ENCODE measurements at regions not wholly inside any gene's neighbourhood (a gene's known extent, or its start where the extent isn't known, plus 50 kb on each side); places are given as distances from the start of the nearest gene placed in this dataset.
"Not testable (repeated sequence)": the region's sequence is repeated elsewhere in the genome, so short reads cannot be mapped to it uniquely, and the experiment has no call there.

DNA sequence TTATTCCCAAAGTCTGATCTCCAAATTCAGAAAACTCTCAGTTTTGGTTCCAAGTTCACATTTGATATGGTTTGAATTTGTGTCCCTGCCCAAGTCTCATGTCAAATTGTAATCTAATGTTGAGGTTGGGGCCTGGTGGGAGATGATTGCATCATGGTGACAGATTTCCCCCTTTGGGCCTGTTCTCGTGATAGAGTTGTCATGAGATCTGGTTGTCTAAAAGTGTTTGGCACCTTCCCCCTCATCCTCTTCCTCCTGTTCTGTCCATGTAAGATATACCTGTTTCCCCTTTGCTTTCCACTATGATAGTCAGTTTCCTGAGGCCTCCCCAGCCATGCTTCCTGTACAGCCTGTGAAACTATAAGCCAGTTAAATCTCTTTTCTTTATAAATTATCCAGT lies 138.6 kb downstream of the ARL4A start:
- H3K9me3 Mint-ChIP-seq: no peaks in the 10 kb centered on the region
- intact Hi-C loops (cut with micrococcal nuclease): no loop called here
- H3K36me3 Mint-ChIP-seq (ENCODE audit: low read depth): no peaks in the 10 kb centered on the region
- no peak overlapping the region for H3K4me3 Mint-ChIP-seq
- peaks cover 5% of the 10 kb centered on the region for H3K4me1 Mint-ChIP-seq (ENCODE audit: low read depth)
- no peaks in the 10 kb centered on the region for H3K27me3 Mint-ChIP-seq
- H3K27ac Mint-ChIP-seq: no peak overlapping the region

DNA sequence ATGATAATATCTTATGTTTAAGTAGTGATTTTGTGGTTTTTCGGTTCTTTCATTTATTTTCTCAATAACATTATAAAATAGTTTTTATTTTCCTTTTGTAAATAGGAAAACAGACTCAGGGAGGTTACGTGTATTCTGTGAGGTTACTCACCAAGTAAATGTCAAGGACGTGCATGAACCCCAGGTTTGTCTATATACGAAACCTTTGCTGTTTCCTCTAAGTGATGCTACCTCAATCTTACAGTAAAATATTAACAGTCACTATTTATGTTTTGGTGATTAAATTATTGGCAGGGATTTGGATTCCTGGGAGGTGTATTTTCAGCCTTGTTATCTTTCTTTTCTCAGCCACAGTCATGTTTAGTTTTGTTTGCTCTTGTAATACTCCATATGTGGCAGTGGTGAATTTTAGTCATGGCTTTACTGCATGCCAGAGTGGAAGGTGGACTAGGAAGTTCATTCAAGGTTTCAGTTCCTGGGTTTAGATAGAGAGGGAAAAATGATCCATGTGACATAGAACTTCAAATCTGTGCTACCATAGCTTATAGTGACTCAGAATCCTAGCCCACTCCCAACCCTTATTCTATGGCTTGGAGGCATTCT lies 139.9 kb downstream of the ARL4A start:
- Mint-ChIP-seq H3K9me3 (no peaks in the 10 kb centered on the region), H3K27me3 (no peaks in the 10 kb centered on the region), H3K4me1 (ENCODE audit: low read depth) (peaks cover 5% of the 10 kb centered on the region), H3K36me3 (ENCODE audit: low read depth) (no peaks in the 10 kb centered on the region), H3K4me3 (no peak overlapping the region), H3K27ac (no peak overlapping the region)
- intact Hi-C loops (cut with micrococcal nuclease): no loop called here

DNA sequence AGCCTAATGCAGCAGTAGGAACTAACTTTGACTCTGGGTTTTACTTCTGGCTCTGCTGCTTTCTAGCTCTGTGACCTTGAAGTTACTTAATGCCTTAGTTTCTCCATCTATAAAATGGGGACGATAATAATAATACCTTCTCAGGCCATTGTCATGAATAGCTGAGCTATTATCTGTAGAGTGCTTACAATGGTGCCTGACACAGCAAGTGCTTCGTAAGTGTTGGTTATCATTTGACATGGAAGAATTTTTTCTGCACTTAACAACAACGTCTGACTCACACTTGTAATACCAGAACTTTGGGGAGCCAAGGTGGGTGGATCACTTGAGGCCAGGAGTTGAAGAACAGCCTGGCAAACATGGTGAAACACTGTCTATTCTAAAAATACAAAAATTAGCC lies 140.5 kb downstream of the ARL4A start:
- peaks cover 5% of the 10 kb centered on the region for H3K4me1 Mint-ChIP-seq (ENCODE audit: low read depth)
- H3K9me3 Mint-ChIP-seq: peaks cover 4% of the 10 kb centered on the region
- H3K4me3 Mint-ChIP-seq: no peak overlapping the region
- intact Hi-C loops (cut with micrococcal nuclease): no loop called here
- H3K27me3 Mint-ChIP-seq: no peaks in the 10 kb centered on the region
- H3K36me3 Mint-ChIP-seq (ENCODE audit: low read depth): no peaks in the 10 kb centered on the region
- H3K27ac Mint-ChIP-seq: no peak overlapping the region

DNA sequence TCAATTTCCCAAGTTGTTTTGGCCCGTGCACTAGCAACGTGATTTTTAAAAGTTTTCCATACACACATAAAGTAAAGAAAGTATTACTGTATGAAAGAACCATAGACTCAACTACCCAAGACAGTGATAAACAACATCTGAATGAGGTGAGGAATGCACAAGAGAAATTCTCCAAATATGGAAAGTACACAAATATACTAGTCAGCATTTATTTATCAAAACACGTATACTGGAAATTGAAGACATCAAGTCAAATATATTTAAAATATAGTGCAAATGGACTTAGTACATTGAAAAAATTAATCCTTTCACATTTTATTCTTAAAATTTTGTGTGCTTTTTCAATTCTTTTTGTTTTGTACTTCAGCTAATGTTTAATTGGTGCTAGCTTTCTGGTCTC lies 143.6 kb downstream of the ARL4A start:
- Mint-ChIP-seq H3K27ac (no peak overlapping the region), H3K4me3 (no peak overlapping the region), H3K4me1 (ENCODE audit: low read depth) (peaks cover 5% of the 10 kb centered on the region), H3K36me3 (ENCODE audit: low read depth) (no peaks in the 10 kb centered on the region), H3K9me3 (peaks cover 24% of the 10 kb centered on the region), H3K27me3 (no peaks in the 10 kb centered on the region)
- intact Hi-C loops (cut with micrococcal nuclease): no loop called here

DNA sequence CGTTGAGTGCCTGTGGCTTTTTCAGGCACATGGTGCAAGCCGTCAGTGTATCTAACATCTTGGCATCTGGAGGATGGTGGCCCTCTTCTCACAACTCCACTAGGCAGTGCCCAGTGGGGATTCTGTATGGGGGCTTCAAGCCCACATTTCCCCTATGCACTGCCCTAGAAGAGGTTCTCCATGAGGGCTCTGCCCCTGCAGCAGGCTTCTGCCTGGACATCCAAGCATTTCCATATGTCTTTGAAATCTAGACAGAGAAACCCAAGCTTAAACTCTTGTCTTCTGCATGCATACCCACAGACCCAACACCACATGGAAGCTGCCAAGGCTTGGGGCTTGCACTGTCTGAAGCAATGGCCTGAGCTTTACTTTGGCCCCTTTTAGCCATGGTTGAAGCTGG lies 146.4 kb downstream of the ARL4A start:
- Mint-ChIP-seq H3K4me3 (no peak overlapping the region), H3K27me3 (no peaks in the 10 kb centered on the region), H3K36me3 (ENCODE audit: low read depth) (no peaks in the 10 kb centered on the region), H3K27ac (no peak overlapping the region), H3K9me3 (peaks cover 24% of the 10 kb centered on the region), H3K4me1 (ENCODE audit: low read depth) (no peaks in the 10 kb centered on the region)
- intact Hi-C loops (cut with micrococcal nuclease): no loop called here

DNA sequence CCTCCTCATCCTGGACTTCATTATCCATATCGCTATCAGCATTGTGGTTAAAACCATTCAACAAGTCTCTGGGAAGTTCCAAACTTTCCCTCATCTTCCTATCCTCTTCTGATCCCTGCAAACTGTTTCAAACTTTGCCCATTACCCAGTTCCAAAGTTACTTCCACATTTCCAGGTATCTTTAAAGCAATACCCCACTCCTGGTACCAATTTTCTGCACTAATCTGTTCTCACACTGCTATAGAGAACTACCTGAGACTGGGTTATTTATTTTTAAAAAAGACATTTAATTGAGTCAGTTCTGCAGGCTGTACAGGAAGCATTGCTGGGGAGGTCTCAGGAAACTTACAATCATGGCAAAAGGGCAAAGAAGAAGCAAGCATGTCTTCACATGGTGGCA lies 147.3 kb downstream of the ARL4A start:
- H3K27ac Mint-ChIP-seq: no peak overlapping the region
- intact Hi-C loops (cut with micrococcal nuclease): no loop called here
- no peaks in the 10 kb centered on the region for H3K27me3 Mint-ChIP-seq
- no peaks in the 10 kb centered on the region for H3K36me3 Mint-ChIP-seq (ENCODE audit: low read depth)
- H3K9me3 Mint-ChIP-seq: peaks cover 24% of the 10 kb centered on the region
- H3K4me1 Mint-ChIP-seq (ENCODE audit: low read depth): no peaks in the 10 kb centered on the region
- H3K4me3 Mint-ChIP-seq: no peak overlapping the region

DNA sequence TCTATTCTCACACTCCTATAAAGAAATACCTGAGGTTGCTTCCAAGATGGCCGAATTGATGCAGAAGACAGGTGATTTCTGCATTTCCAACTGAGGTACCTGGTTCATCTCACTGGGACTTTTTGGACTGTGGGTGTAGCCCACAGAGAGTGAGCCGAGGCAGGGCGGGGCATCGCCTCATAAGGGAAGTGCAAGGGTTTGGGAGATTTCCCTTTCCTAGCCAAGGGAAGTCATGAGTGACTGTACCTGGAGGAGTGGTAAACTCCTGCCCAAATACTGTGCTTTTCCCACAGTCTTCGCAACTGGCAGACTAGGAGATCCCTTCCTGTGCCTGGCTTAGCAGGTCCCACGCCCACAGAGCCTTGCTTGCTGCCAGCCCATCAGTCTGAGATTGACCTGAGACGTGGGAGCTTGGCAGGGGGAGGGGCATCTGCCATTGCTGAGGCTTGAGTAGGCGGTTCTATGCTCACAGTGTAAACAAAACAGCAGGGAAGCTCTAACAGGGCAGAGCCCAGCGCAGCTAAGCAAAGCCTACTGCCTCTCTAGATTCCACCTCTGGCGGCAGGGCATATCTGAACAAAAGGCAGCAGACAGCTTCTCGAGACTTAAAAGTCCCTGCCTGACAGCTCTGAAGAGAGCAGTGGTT lies 152.2 kb downstream of the ARL4A start:
- Mint-ChIP-seq H3K9me3 (peaks cover 39% of the 10 kb centered on the region), H3K4me1 (ENCODE audit: low read depth) (no peaks in the 10 kb centered on the region), H3K4me3 (no peak overlapping the region), H3K36me3 (ENCODE audit: low read depth) (no peaks in the 10 kb centered on the region), H3K27me3 (no peaks in the 10 kb centered on the region), H3K27ac (no peak overlapping the region)
- intact Hi-C loops (cut with micrococcal nuclease): no loop called here

DNA sequence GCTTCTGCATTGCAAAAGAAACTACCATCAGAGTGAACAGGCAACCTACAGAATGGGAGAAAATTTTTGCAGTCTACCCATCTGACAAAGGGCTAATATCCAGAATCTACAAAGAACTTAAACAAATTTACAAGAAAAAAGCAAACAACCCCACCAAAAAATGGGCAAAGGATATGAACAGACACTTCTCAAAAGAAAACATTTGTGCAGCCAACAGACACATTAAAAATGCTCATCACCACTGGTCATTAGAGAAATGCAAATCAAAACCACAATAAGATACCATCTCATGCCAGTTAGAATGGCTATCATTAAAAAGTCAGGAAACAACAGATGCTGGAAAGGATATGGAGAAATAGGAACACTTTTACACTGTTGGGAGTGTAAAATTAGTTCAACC lies 157.3 kb downstream of the ARL4A start:
- peaks cover 64% of the 10 kb centered on the region for H3K9me3 Mint-ChIP-seq
- not testable (repeated sequence) for H3K36me3 Mint-ChIP-seq (ENCODE audit: low read depth)

DNA sequence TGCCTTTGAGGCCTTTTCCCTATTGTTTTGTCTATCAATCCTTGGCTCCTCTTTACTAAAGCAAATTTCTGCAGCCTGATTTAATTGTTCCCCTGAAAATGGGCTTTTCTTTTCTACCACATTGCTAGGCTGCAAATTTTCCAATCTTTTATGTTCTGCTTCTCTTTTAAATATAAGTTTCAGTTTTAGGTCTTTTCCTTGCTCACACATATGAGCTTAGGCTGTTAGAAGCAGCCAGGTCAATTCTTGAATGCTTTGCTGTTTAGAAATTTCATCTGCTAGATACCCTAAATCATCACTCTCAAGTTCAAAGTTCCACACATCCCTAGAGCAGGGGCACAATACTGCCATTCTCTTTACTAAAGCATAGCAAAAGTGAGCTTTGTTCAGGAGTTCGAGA lies 159.6 kb downstream of the ARL4A start:
- Mint-ChIP-seq H3K27me3 (no peaks in the 10 kb centered on the region), H3K36me3 (ENCODE audit: low read depth) (no peaks in the 10 kb centered on the region), H3K4me1 (ENCODE audit: low read depth) (no peaks in the 10 kb centered on the region), H3K27ac (no peak overlapping the region), H3K4me3 (no peak overlapping the region), H3K9me3 (peaks cover 52% of the 10 kb centered on the region)
- intact Hi-C loops (cut with micrococcal nuclease): no loop called here

More for the DNA sequence above, 157.3 kb downstream of the ARL4A start:
- H3K4me3 Mint-ChIP-seq; H3K27ac Mint-ChIP-seq; H3K4me1 Mint-ChIP-seq (ENCODE audit: low read depth); intact Hi-C loops (cut with micrococcal nuclease); H3K27me3 Mint-ChIP-seq: not testable (repeated sequence)

DNA sequence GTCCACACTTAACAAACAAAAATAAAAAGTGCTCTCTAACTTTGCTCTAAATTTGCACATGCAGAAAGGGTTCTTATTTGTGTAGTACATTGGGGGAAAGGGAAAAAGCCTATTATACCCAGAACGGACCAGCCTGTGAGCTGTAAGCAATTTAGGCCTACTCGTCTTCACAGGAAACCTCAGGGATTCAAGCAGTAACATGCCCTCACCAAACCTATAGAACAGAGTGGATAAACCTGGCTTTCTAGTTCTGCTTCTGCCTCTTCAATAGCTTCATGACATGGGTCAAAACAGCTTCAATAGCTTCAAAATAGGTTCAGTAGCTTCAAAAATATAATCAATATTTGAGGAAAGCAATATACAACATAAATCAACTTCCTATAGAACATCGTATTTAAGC lies 163.7 kb downstream of the ARL4A start:
- Mint-ChIP-seq H3K9me3 (peaks cover 21% of the 10 kb centered on the region), H3K27ac (no peak overlapping the region), H3K4me1 (ENCODE audit: low read depth) (no peaks in the 10 kb centered on the region), H3K4me3 (no peak overlapping the region), H3K36me3 (ENCODE audit: low read depth) (no peaks in the 10 kb centered on the region), H3K27me3 (no peaks in the 10 kb centered on the region)
- intact Hi-C loops (cut with micrococcal nuclease): no loop called here

DNA sequence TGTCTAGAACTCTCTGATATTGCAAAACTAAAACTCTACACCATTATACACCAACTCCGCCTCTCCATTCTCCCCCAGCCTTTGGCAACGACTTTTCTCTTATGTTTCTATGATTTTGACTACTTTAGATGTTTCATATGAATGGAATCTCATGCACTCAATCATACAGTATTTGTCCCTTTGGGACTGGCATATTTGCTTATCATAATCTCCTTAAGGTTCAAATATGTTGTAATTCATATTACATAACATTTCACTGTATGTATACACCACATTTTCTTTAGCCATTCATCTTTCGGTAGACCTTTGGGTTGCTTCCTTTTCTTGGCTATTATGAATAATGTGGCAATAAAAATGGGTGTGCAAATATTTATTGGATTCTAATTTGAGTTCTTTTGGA lies 164.4 kb downstream of the ARL4A start:
- Mint-ChIP-seq H3K4me1 (ENCODE audit: low read depth) (no peaks in the 10 kb centered on the region), H3K9me3 (peaks cover 14% of the 10 kb centered on the region), H3K27me3 (no peaks in the 10 kb centered on the region), H3K4me3 (no peak overlapping the region), H3K36me3 (ENCODE audit: low read depth) (no peaks in the 10 kb centered on the region), H3K27ac (no peak overlapping the region)
- intact Hi-C loops (cut with micrococcal nuclease): no loop called here

DNA sequence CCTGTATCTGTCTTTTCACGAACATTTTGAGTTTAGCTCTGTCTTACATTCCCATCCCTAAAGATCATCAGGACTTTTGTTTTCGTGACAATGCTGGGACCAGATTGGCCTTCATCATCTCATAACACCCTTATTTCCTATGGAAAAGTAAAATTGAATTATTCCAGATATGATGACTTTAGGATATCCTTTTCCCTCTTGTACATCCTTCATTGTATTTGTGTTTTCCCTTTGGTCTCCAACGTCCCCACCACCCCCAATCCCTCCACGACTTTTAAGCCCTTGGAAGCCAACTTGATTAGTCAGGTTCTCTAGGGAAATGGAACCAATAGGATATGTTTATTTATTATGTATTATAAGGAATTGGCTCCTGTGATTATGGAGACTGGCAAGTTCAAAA lies 167.6 kb downstream of the ARL4A start:
- Mint-ChIP-seq H3K36me3 (ENCODE audit: low read depth) (no peaks in the 10 kb centered on the region), H3K9me3 (no peaks in the 10 kb centered on the region), H3K27me3 (no peaks in the 10 kb centered on the region), H3K4me3 (no peak overlapping the region), H3K27ac (no peak overlapping the region), H3K4me1 (ENCODE audit: low read depth) (no peaks in the 10 kb centered on the region)
- intact Hi-C loops (cut with micrococcal nuclease): no loop called here

DNA sequence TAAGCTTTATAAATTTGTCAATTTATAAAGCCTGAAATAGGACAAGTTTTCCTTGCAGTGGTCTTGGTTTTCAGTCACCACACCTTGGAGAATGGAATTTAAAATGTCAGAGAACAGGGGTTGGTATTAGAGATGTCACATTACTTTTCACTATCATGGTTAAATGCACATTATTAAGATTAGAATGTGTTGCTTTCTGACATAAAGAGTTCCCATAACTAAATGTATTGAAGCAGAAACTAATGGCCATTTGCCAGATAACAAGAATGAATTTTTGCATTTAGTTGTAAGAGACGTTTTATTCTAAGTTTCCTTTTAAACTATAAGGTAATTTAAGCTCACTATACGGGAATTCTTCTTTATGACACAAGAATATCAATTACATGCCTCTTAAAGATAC lies 172.3 kb downstream of the ARL4A start:
- H3K27me3 Mint-ChIP-seq: no peaks in the 10 kb centered on the region
- H3K4me1 Mint-ChIP-seq (ENCODE audit: low read depth): no peaks in the 10 kb centered on the region
- H3K4me3 Mint-ChIP-seq: no peak overlapping the region
- H3K9me3 Mint-ChIP-seq: no peaks in the 10 kb centered on the region
- H3K27ac Mint-ChIP-seq: no peak overlapping the region
- intact Hi-C loops (cut with micrococcal nuclease): no loop called here
- H3K36me3 Mint-ChIP-seq (ENCODE audit: low read depth): no peaks in the 10 kb centered on the region

DNA sequence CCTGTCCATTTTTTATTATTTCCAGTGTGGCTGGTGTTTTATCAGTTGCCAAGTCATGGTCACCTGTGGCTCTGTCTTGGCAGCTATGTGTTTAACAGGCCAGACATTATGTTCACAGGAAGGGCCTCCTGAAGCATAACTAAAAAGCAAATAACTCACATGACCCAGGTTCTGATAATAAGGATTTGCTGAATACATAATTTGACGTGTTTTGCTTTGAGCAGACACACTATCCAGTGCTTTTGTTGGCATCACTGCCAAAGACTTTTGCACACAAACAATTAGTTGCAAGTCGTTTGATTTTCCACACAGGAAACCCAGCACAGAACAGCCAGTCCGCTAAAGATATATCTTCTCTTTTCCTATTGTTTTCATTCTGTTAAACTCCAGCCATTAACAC lies 173.6 kb downstream of the ARL4A start:
- Mint-ChIP-seq H3K9me3 (no peaks in the 10 kb centered on the region), H3K4me1 (ENCODE audit: low read depth) (no peaks in the 10 kb centered on the region), H3K27me3 (no peaks in the 10 kb centered on the region), H3K27ac (no peak overlapping the region), H3K36me3 (ENCODE audit: low read depth) (no peaks in the 10 kb centered on the region), H3K4me3 (no peak overlapping the region)
- intact Hi-C loops (cut with micrococcal nuclease): no loop called here

DNA sequence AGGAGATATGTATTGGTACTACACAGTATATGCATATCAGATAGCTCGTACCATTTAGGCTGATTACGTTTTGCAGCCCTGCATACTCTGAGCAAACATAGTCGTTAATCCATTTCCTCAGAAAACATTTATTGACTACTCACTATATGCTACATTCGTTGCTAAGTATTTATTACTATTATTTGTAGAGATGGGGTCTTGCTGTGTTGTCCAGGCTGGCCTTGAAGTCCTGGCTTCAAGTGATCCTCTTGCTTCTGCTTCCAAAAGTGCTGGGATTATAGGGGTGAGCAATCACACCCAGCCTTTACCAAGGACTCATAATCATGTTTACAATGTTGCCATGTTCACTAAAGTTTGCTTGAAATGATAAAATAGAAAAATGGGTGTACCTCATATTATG lies 174.7 kb downstream of the ARL4A start:
- intact Hi-C loops (cut with micrococcal nuclease): no loop called here
- no peaks in the 10 kb centered on the region for H3K4me1 Mint-ChIP-seq (ENCODE audit: low read depth)
- H3K27ac Mint-ChIP-seq: no peak overlapping the region
- no peaks in the 10 kb centered on the region for H3K36me3 Mint-ChIP-seq (ENCODE audit: low read depth)
- no peaks in the 10 kb centered on the region for H3K9me3 Mint-ChIP-seq
- H3K4me3 Mint-ChIP-seq: no peak overlapping the region
- H3K27me3 Mint-ChIP-seq: no peaks in the 10 kb centered on the region

Measured in dendritic cell treated with granulocyte-macrophage colony-stimulating factor and Interleukin-4, amounts not matched to agents 40 ng/mL and 50 ng/mL, for 4 days (primary cell).